ENCODE measurements at regions not wholly inside any gene's neighbourhood (a gene's known extent, or its start where the extent isn't known, plus 50 kb on each side); places are given as distances from the start of the nearest gene placed in this dataset.

DNA sequence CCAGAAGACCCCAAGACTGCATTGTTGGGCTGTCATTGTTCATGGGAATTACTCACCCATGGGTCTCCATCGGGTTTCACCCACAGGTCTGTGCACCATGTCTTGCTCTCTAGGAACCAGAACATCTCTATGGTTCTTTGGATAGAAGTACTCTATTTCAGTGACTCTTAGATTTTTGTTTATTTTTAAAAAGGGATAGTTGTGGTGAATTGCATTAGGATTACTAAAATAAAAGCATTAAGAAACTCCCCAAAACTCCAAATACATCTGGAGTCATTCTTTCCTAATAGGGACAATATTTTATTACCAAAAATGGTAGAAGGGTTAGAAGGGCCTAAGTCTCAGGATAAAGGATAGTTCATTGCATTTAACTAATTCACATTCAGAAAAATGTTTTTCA lies 166.9 kb upstream of the TNFAIP3 start:
- TF ChIP-seq EZH2 (IDR thresholded peaks at IDR 0.05; ENCODE audit: borderline replicate concordance, insufficient read depth, low read depth, low read length, poor library complexity, severe bottlenecking) (no peak), CTCF (IDR thresholded peaks at IDR 0.05) (no peak)

GRCh38 chr6:137700751-137701477 lies 166.1 kb upstream of the TNFAIP3 start:
- POLR2A ChIA-PET = no interaction called here
- CTCF ChIA-PET = interaction anchor here (0.7 to 0.8 kb wide), 2 partner anchors 304 to 408 kb away, joined by 3 read pairs; no protein-coding TSS in a partner anchor
- TF ChIP-seq CTCF (IDR thresholded peaks at IDR 0.05) (no peak), EZH2 (IDR thresholded peaks at IDR 0.05; ENCODE audit: borderline replicate concordance, insufficient read depth, low read depth, low read length, poor library complexity, severe bottlenecking) (no peak)
- DNase-seq (no peak), ATAC-seq (ENCODE audit: low read depth) (no peak)
- peaks cover 5% of the 10 kb centered on the region for H3K27me3 Mint-ChIP-seq
- no peak overlapping the region for H3K4me3 Mint-ChIP-seq
- Histone ChIP-seq H3K4me2 (replicated peaks; ENCODE audit: low read depth, low read length, poor library complexity, severe bottlenecking) (no peak overlapping the region), H2AFZ (ENCODE audit: insufficient read depth, low read depth, low read length, poor library complexity, severe bottlenecking) (no peak overlapping the region), H3K27me3 (replicated peaks in 1 of 4; ENCODE audit: control extremely low read depth in 1 of 4, control insufficient read depth in 3 of 4, insufficient read depth in 4 of 4, low read length in 3 of 4) (no peaks in the 10 kb centered on the region), H3K79me2 (ENCODE audit: control insufficient read depth, insufficient read depth, low read length) (no peaks in the 10 kb centered on the region), H3K9ac (ENCODE audit: low read length) (no peak overlapping the region), H4K20me1 (ENCODE audit: control insufficient read depth, insufficient read depth, low read length, poor library complexity, severe bottlenecking) (no peaks in the 10 kb centered on the region), H3K27ac (ENCODE audit: low read length in 2 of 2) (no peak overlapping the region), H3K4me3 (ENCODE audit: control extremely low read depth in 1 of 5, extremely low read depth in 1 of 5, insufficient read depth in 1 of 5, low read depth in 2 of 5, low read length in 4 of 5) (no peak overlapping the region), H3K4me1 (ENCODE audit: control insufficient read depth in 2 of 2, insufficient read depth in 2 of 2, low read length in 2 of 2) (peaks cover 12% of the 10 kb centered on the region in 2 donors), H3K9me3 (ENCODE audit: control extremely low read depth in 1 of 3, control insufficient read depth in 2 of 3, insufficient read depth in 1 of 3, low read length in 2 of 3) (no peaks in the 10 kb centered on the region), H3K36me3 (replicated peaks in 1 of 2; ENCODE audit: control extremely low read depth in 1 of 2, control insufficient read depth in 1 of 2, extremely low read depth in 1 of 2, insufficient read depth in 2 of 2, low read length in 1 of 2) (no peaks in the 10 kb centered on the region)
- H3K9me3 Mint-ChIP-seq (ENCODE audit: insufficient read depth) = no peaks in the 10 kb centered on the region
- peaks cover 19% of the 10 kb centered on the region for H3K4me1 Mint-ChIP-seq
- intact Hi-C loops (cut with micrococcal nuclease) = no loop called here
- WGBS (ENCODE audit: insufficient coverage) = no CpG with 5 or more reads among the region's 7 CpGs
- no peak overlapping the region for H3K27ac Mint-ChIP-seq

More for the DNA sequence above, 166.9 kb upstream of the TNFAIP3 start:
- WGBS (ENCODE audit: insufficient coverage) = no CpG with 5 or more reads among the region's 1 CpG
- Mint-ChIP-seq H3K27me3 (peaks cover 12% of the 10 kb centered on the region), H3K9me3 (ENCODE audit: insufficient read depth) (no peaks in the 10 kb centered on the region), H3K4me1 (peaks cover 12% of the 10 kb centered on the region), H3K4me3 (no peak overlapping the region), H3K27ac (no peak overlapping the region)
- Histone ChIP-seq H3K4me3 (ENCODE audit: control extremely low read depth in 1 of 5, extremely low read depth in 1 of 5, insufficient read depth in 1 of 5, low read depth in 2 of 5, low read length in 4 of 5) (no peak overlapping the region), H3K4me1 (ENCODE audit: control insufficient read depth in 2 of 2, insufficient read depth in 2 of 2, low read length in 2 of 2) (peaks cover 12% of the 10 kb centered on the region in 2 donors), H3K9me3 (ENCODE audit: control extremely low read depth in 1 of 3, control insufficient read depth in 2 of 3, insufficient read depth in 1 of 3, low read length in 2 of 3) (no peaks in the 10 kb centered on the region), H3K36me3 (replicated peaks in 1 of 2; ENCODE audit: control extremely low read depth in 1 of 2, control insufficient read depth in 1 of 2, extremely low read depth in 1 of 2, insufficient read depth in 2 of 2, low read length in 1 of 2) (no peaks in the 10 kb centered on the region), H3K27me3 (replicated peaks in 1 of 4; ENCODE audit: control extremely low read depth in 1 of 4, control insufficient read depth in 3 of 4, insufficient read depth in 4 of 4, low read length in 3 of 4) (no peaks in the 10 kb centered on the region), H3K27ac (ENCODE audit: low read length in 2 of 2) (no peak overlapping the region), H3K4me2 (replicated peaks; ENCODE audit: low read depth, low read length, poor library complexity, severe bottlenecking) (no peak overlapping the region), H3K9ac (ENCODE audit: low read length) (no peak overlapping the region), H3K79me2 (ENCODE audit: control insufficient read depth, insufficient read depth, low read length) (no peaks in the 10 kb centered on the region), H4K20me1 (ENCODE audit: control insufficient read depth, insufficient read depth, low read length, poor library complexity, severe bottlenecking) (no peaks in the 10 kb centered on the region), H2AFZ (ENCODE audit: insufficient read depth, low read depth, low read length, poor library complexity, severe bottlenecking) (no peak overlapping the region)
- POLR2A ChIA-PET = no interaction called here
- CTCF ChIA-PET = interaction anchor here (0.7 to 3.2 kb wide), 3 partner anchors 8 to 409 kb away, joined by 3 to 11 read pairs (median 5); no protein-coding TSS in a partner anchor
- ATAC-seq (ENCODE audit: low read depth) (no peak), DNase-seq (no peak)
- intact Hi-C loops (cut with micrococcal nuclease) = no loop called here
